HG03442 (cell line): ENCODE measurements at regions not wholly inside any gene's neighbourhood (a gene's known extent, or its start where the extent isn't known, plus 50 kb on each side); places are given as distances from the start of the nearest gene placed in this dataset.
"Not testable (repeated sequence)": the region's sequence is repeated elsewhere in the genome, so short reads cannot be mapped to it uniquely, and the experiment has no call there.

Source experiments
- ATAC-seq: cut with Tn5 transposase; IDR thresholded peaks from one replicate; pipeline ENCODE4 v1.9.1; 2021; ENCODE audit warnings: mild to moderate bottlenecking, moderate library complexity; ENCODE audit not compliant: unreplicated experiment

- ATAC-seq = no peak
Measured at GRCh38 chr2:180927030-180927686, 53.2 kb upstream of the UBE2E3 start.

- ATAC-seq = no peak
Measured at GRCh38 chr2:180925700-180926099, 54.7 kb upstream of the UBE2E3 start.

GRCh38 chr2:180924063-180924462 lies 56.3 kb upstream of the UBE2E3 start:
- ATAC-seq = no peak

- no peak for ATAC-seq
Measured at GRCh38 chr2:180910831-180911665, 69.4 kb upstream of the UBE2E3 start.

GRCh38 chr2:180907731-180908130 lies 72.7 kb upstream of the UBE2E3 start:
- ATAC-seq = no peak

GRCh38 chr2:180905461-180905860 lies 74.9 kb upstream of the UBE2E3 start:
- ATAC-seq = no peak

- ATAC-seq = no peak
Measured at GRCh38 chr2:180905002-180905401, 75.4 kb upstream of the UBE2E3 start.

- ATAC-seq = no peak
Measured at GRCh38 chr2:180901331-180901730, 79.1 kb upstream of the UBE2E3 start.

- ATAC-seq = no peak
Measured at GRCh38 chr2:180893752-180894151, 86.7 kb upstream of the UBE2E3 start.

- no peak for ATAC-seq
Measured at GRCh38 chr2:180892091-180892490, 88.3 kb upstream of the UBE2E3 start.

- no peak for ATAC-seq
Measured at GRCh38 chr2:180891360-180891759, 89.0 kb upstream of the UBE2E3 start.

- no peak for ATAC-seq
Measured at GRCh38 chr2:180890781-180891180, 89.6 kb upstream of the UBE2E3 start.

- no peak for ATAC-seq
Measured at GRCh38 chr2:180882959-180883358, 97.4 kb upstream of the UBE2E3 start.

- no peak for ATAC-seq
Measured at GRCh38 chr2:180876506-180876905, 103.9 kb upstream of the UBE2E3 start.

- no peak for ATAC-seq
Measured at GRCh38 chr2:180873219-180873618, 107.2 kb upstream of the UBE2E3 start.

- not testable (repeated sequence) for ATAC-seq
Measured at GRCh38 chr2:180872781-180873180, 107.6 kb upstream of the UBE2E3 start.

GRCh38 chr2:180872255-180872654 lies 108.2 kb upstream of the UBE2E3 start:
- ATAC-seq = no peak

- ATAC-seq = no peak
Measured at GRCh38 chr2:180871649-180872048, 108.8 kb upstream of the UBE2E3 start.

- no peak for ATAC-seq
Measured at GRCh38 chr2:180849851-180850250, 130.6 kb upstream of the UBE2E3 start.

- no peak for ATAC-seq
Measured at GRCh38 chr2:180848393-180848792, 132.0 kb upstream of the UBE2E3 start.

GRCh38 chr2:180846756-180847472 lies 133.5 kb upstream of the UBE2E3 start:
- no peak for ATAC-seq

GRCh38 chr2:180842461-180842860 lies 137.9 kb upstream of the UBE2E3 start:
- no peak for ATAC-seq
